Osteocyte (in vitro differentiated cells): ENCODE measurements at regions not wholly inside any gene's neighbourhood (a gene's known extent, or its start where the extent isn't known, plus 50 kb on each side); places are given as distances from the start of the nearest gene placed in this dataset.

Source experiments
- DNase-seq: peaks from one replicate; pipeline ENCODE4 v3.0.0; 2021; ENCODE audit warnings: mixed read lengths; ENCODE audit not compliant: unreplicated experiment; ENCODE audit errors: extremely low spot score
- H3K27ac Mint-ChIP-seq: one replicate; pipeline ENCODE4 v1.8.0; 2021; ENCODE audit warnings: mild to moderate bottlenecking, mixed read lengths; ENCODE audit not compliant: unreplicated experiment
- H3K27me3 Mint-ChIP-seq: one replicate; pipeline ENCODE4 v1.8.0; 2021; ENCODE audit warnings: mixed read lengths; ENCODE audit not compliant: unreplicated experiment
- H3K36me3 Mint-ChIP-seq: one replicate; pipeline ENCODE4 v1.8.0; 2021; ENCODE audit warnings: mixed read lengths; ENCODE audit not compliant: unreplicated experiment
- H3K4me1 Mint-ChIP-seq: one replicate; pipeline ENCODE4 v1.8.0; 2021; ENCODE audit warnings: mixed read lengths; ENCODE audit not compliant: unreplicated experiment
- H3K4me3 Mint-ChIP-seq: one replicate; pipeline ENCODE4 v1.8.0; 2021; ENCODE audit warnings: mild to moderate bottlenecking, moderate library complexity, mixed read lengths; ENCODE audit not compliant: unreplicated experiment
- H3K9me3 Mint-ChIP-seq: one replicate; pipeline ENCODE4 v1.8.0; 2021; ENCODE audit warnings: mixed read lengths; ENCODE audit not compliant: unreplicated experiment
- CTCF ChIP-seq: fragments of 200-600 bp; sonication (generic); IDR thresholded peaks from 2 replicates; pipeline ENCODE4 v1.5.0; 2021; ENCODE audit warnings: antibody characterized with exemption, mild to moderate bottlenecking, moderate library complexity

- TF ChIP-seq CTCF = no peak
- Mint-ChIP-seq H3K36me3 (no peaks in the 10 kb centered on the region), H3K27ac (no peak overlapping the region), H3K4me3 (no peak overlapping the region), H3K4me1 (no peaks in the 10 kb centered on the region), H3K9me3 (no peaks in the 10 kb centered on the region), H3K27me3 (peaks cover 40% of the 10 kb centered on the region)
- DNase-seq = no peak
Measured at GRCh38 chr1:116242741-116243140, 130.3 kb upstream of the ATP1A1 start.

- H3K9me3 Mint-ChIP-seq = no peaks in the 10 kb centered on the region
- H3K27ac Mint-ChIP-seq = no peak overlapping the region
- no peak for TF ChIP-seq CTCF
- no peak overlapping the region for H3K4me3 Mint-ChIP-seq
- peaks cover 37% of the 10 kb centered on the region for H3K27me3 Mint-ChIP-seq
- no peak for DNase-seq
- no peaks in the 10 kb centered on the region for H3K4me1 Mint-ChIP-seq
- no peaks in the 10 kb centered on the region for H3K36me3 Mint-ChIP-seq
Measured at GRCh38 chr1:116243333-116244054, 129.6 kb upstream of the ATP1A1 start.

DNA sequence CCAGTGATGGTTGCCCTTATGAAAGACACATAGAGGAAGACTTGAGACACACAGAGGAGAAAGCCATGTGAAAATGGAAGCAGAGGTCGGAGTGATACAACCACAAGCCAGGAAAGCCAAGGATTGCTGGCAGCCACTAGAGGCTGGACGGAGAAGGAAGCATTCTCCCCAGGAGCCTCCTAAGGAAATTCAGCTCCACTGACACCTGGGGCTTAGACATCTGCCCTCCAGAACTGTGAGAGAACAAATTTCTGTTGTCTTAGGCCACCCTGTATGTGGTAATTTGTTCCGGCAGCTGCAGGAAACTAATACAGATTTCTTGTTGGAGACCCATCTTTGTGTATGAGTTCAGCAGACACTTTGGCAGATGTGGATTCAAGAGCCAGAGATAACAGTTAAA lies 126.9 kb upstream of the ATP1A1 start:
- no peak overlapping the region for H3K27ac Mint-ChIP-seq
- no peak for DNase-seq

GRCh38 chr1:116252271-116252670 lies 120.8 kb upstream of the ATP1A1 start:
- H3K36me3 Mint-ChIP-seq = no peaks in the 10 kb centered on the region
- H3K27ac Mint-ChIP-seq = no peak overlapping the region
- H3K4me1 Mint-ChIP-seq = peaks cover 3% of the 10 kb centered on the region
- no peak for TF ChIP-seq CTCF
- no peak overlapping the region for H3K4me3 Mint-ChIP-seq
- H3K9me3 Mint-ChIP-seq = no peaks in the 10 kb centered on the region
- peaks cover 20% of the 10 kb centered on the region for H3K27me3 Mint-ChIP-seq
- DNase-seq = no peak

More for the DNA sequence above, 126.9 kb upstream of the ATP1A1 start:
- H3K36me3 Mint-ChIP-seq = no peaks in the 10 kb centered on the region
- H3K27me3 Mint-ChIP-seq = peaks cover 27% of the 10 kb centered on the region
- no peaks in the 10 kb centered on the region for H3K4me1 Mint-ChIP-seq
- no peak overlapping the region for H3K4me3 Mint-ChIP-seq
- no peaks in the 10 kb centered on the region for H3K9me3 Mint-ChIP-seq
- TF ChIP-seq CTCF = no peak

DNA sequence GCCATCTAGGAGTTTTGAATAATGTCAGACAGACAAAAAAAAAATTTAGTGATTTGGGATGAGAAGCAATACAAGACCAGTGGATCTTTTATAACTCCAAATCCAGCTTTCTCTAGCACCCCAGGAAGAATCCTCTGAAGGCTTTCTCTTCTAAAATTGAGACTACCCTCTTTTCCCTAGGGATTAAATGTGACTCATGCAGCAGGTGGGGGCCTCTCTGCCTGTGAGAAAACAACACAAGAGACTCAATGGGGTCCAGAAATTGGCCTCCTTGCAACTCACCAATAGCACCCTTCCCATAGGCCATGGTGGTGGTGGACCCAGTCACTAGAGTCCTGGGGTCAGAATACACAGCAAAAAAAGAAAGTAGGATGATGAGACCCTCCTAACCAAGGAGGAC lies 120.3 kb upstream of the ATP1A1 start:
- H3K9me3 Mint-ChIP-seq = no peaks in the 10 kb centered on the region

More for the DNA sequence above, 120.3 kb upstream of the ATP1A1 start:
- TF ChIP-seq CTCF = no peak
- Mint-ChIP-seq H3K4me1 (peaks cover 3% of the 10 kb centered on the region), H3K4me3 (no peak overlapping the region), H3K27ac (no peak overlapping the region), H3K27me3 (peaks cover 23% of the 10 kb centered on the region), H3K36me3 (no peaks in the 10 kb centered on the region)
- no peak for DNase-seq
